ENCODE measurements at regions not wholly inside any gene's neighbourhood (a gene's known extent, or its start where the extent isn't known, plus 50 kb on each side); places are given as distances from the start of the nearest gene placed in this dataset.

DNA sequence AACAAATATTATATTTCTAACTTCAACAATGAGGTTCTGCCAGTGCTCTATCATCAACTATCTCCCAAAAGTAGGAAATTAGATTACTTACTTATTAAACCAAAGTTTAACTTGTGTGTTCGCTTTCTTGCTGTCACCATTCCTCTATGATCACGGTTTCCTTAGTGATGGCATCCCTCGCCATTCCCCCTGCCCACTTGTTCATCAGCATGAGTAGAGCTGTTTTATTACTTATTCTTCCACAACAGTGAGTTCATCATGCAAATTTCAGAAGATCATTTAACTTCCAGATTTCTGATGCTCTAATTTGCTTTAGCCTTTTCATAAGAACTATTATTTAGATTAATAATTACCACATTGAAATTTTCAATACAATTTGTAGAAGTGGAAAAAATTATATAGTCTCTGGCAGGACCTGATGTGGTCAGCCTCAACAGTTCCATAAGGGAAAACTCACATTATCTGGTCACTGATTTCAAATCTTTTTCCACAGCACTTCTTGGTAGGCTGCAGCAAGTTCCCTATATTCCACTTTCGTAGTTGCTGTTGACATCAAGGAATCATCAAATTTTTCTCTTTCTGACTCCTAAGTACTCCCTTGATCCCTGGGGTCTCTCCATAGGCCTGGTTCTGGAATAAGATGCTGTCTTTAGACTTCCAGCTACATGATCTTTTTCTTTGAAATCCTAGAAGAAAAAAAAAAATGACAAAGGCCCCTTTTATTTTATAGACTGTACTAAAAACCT is 174.6 kb downstream of the RASSF9 start:
- Histone ChIP-seq H4K20me1 (ENCODE audit: insufficient read depth, low read length) (no peaks in the 10 kb centered on the region), H3K27ac (ENCODE audit: low read length) (no peak overlapping the region), H3K27me3 (ENCODE audit: low read depth, low read length) (no peaks in the 10 kb centered on the region), H3K9me3 (ENCODE audit: insufficient read depth, low read length) (peaks cover 3% of the 10 kb centered on the region; the same call in 1 of the 2 replicates), H3K79me2 (ENCODE audit: low read length) (no peaks in the 10 kb centered on the region), H2AFZ (ENCODE audit: low read depth, low read length) (no peak overlapping the region), H3K4me3 (ENCODE audit: low read length) (no peak overlapping the region), H3K4me1 (ENCODE audit: low read length) (peaks cover 11% of the 10 kb centered on the region; the same call in 1 of the 2 replicates), H3K4me2 (ENCODE audit: low read length) (no peak overlapping the region), H3K36me3 (replicated peaks; ENCODE audit: low read depth, low read length) (no peaks in the 10 kb centered on the region), H3K9ac (ENCODE audit: low read length) (no peak overlapping the region)
- TF ChIP-seq CTCF (IDR thresholded peaks at IDR 0.05; ENCODE audit: low read depth, low read length) (no peak), EZH2phosphoT487 (IDR thresholded peaks at IDR 0.05; ENCODE audit: low read depth) (no peak)

DNA sequence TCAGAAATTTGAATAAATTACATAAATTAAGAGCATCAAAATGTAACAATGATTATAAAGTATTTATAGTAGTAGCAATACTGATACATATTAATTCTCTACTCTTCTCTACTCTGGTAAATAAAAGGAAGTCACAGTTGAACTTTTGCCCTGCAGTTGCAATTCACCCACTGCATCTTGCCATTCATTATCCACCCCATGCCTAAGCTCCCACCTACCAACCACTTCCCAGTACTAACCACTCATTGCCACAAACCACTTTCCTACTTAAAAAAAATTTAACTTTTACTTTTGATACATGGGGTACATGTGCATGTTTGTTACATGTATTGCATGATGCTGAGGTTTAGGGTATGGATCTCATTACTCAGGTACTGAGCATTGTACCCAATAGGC is 174.0 kb downstream of the RASSF9 start:
- Histone ChIP-seq H2AFZ (ENCODE audit: low read depth, low read length) (no peak overlapping the region), H3K9me3 (ENCODE audit: insufficient read depth, low read length) (peaks cover 3% of the 10 kb centered on the region; the same call in 1 of the 2 replicates), H3K4me2 (ENCODE audit: low read length) (no peak overlapping the region), H4K20me1 (ENCODE audit: insufficient read depth, low read length) (no peaks in the 10 kb centered on the region), H3K4me1 (ENCODE audit: low read length) (peaks cover 11% of the 10 kb centered on the region; the same call in 1 of the 2 replicates), H3K36me3 (replicated peaks; ENCODE audit: low read depth, low read length) (no peaks in the 10 kb centered on the region), H3K4me3 (ENCODE audit: low read length) (no peak overlapping the region), H3K27me3 (ENCODE audit: low read depth, low read length) (no peaks in the 10 kb centered on the region), H3K79me2 (ENCODE audit: low read length) (no peaks in the 10 kb centered on the region), H3K27ac (ENCODE audit: low read length) (no peak overlapping the region), H3K9ac (ENCODE audit: low read length) (no peak overlapping the region)
- TF ChIP-seq CTCF (IDR thresholded peaks at IDR 0.05; ENCODE audit: low read depth, low read length), result no peak
- TF ChIP-seq EZH2phosphoT487 (IDR thresholded peaks at IDR 0.05; ENCODE audit: low read depth), result no peak

GRCh38 chr12:85663631-85664030 is 172.6 kb downstream of the RASSF9 start:
- H3K27ac ChIP-seq (ENCODE audit: low read length), result no peak overlapping the region
- H3K9ac ChIP-seq (ENCODE audit: low read length), result no peak overlapping the region
- H2AFZ ChIP-seq (ENCODE audit: low read depth, low read length), result no peak overlapping the region
- H3K4me3 ChIP-seq (ENCODE audit: low read length), result no peak overlapping the region
- H3K4me2 ChIP-seq (ENCODE audit: low read length), result no peak overlapping the region
- H3K4me1 ChIP-seq (ENCODE audit: low read length), result peaks cover 11% of the 10 kb centered on the region; the same call in 1 of the 2 replicates
- no peaks in the 10 kb centered on the region for H4K20me1 ChIP-seq (ENCODE audit: insufficient read depth, low read length)
- no peaks in the 10 kb centered on the region for H3K27me3 ChIP-seq (ENCODE audit: low read depth, low read length)
- peaks cover 3% of the 10 kb centered on the region; the same call in 1 of the 2 replicates for H3K9me3 ChIP-seq (ENCODE audit: insufficient read depth, low read length)
- H3K36me3 ChIP-seq (replicated peaks; ENCODE audit: low read depth, low read length), result no peaks in the 10 kb centered on the region
- TF ChIP-seq CTCF (IDR thresholded peaks at IDR 0.05; ENCODE audit: low read depth, low read length) (no peak), EZH2phosphoT487 (IDR thresholded peaks at IDR 0.05; ENCODE audit: low read depth) (no peak)
- no peaks in the 10 kb centered on the region for H3K79me2 ChIP-seq (ENCODE audit: low read length)

- H3K79me2 ChIP-seq (ENCODE audit: low read length), result no peaks in the 10 kb centered on the region
- no peak for TF ChIP-seq CTCF (IDR thresholded peaks at IDR 0.05; ENCODE audit: low read depth, low read length)
- TF ChIP-seq EZH2phosphoT487 (IDR thresholded peaks at IDR 0.05; ENCODE audit: low read depth), result no peak
- H3K4me2 ChIP-seq (ENCODE audit: low read length), result no peak overlapping the region
- H3K9me3 ChIP-seq (ENCODE audit: insufficient read depth, low read length), result peaks cover 3% of the 10 kb centered on the region; the same call in 1 of the 2 replicates
- H3K27ac ChIP-seq (ENCODE audit: low read length), result no peak overlapping the region
- H4K20me1 ChIP-seq (ENCODE audit: insufficient read depth, low read length), result no peaks in the 10 kb centered on the region
- peaks cover 11% of the 10 kb centered on the region; the same call in 1 of the 2 replicates for H3K4me1 ChIP-seq (ENCODE audit: low read length)
- no peaks in the 10 kb centered on the region for H3K27me3 ChIP-seq (ENCODE audit: low read depth, low read length)
- H2AFZ ChIP-seq (ENCODE audit: low read depth, low read length), result no peak overlapping the region
- no peak overlapping the region for H3K4me3 ChIP-seq (ENCODE audit: low read length)
- no peaks in the 10 kb centered on the region for H3K36me3 ChIP-seq (replicated peaks; ENCODE audit: low read depth, low read length)
- H3K9ac ChIP-seq (ENCODE audit: low read length), result no peak overlapping the region
These were observed 171.8 kb downstream of the RASSF9 start for GRCh38 chr12:85664429-85664828.
